PC-3 (cell line): ENCODE measurements at regions not wholly inside any gene's neighbourhood (a gene's known extent, or its start where the extent isn't known, plus 50 kb on each side); places are given as distances from the start of the nearest gene placed in this dataset.
A peak's percentile ranks its signal among the peaks of the same experiment; 100 is the strongest.

Experiments used
- ATAC-seq: fragments of 200-7000 bp; cut with Tn5 transposase; 2 replicates; pipeline ENCODE4 v1.9.1; 2020; ENCODE audit warnings: mild to moderate bottlenecking, moderate library complexity
- BruUV-seq: library from RNA; stranded (reverse); fragments of 400-500 nt; replicated peaks from 2 replicates; lab custom pipeline; 2021; lab: Mats Ljungman, UMichigan
- CTCF ChIA-PET: fragments of 300-600 bp; sonication (Branson Sonifier 250); formaldehyde crosslinking; loops from one replicate; lab custom pipeline; 2022; ENCODE audit warnings: antibody characterized with exemption; lab: Charles Lee
- POLR2A ChIA-PET: fragments of 300-600 bp; sonication (Branson Sonifier 250); formaldehyde crosslinking; loops from one replicate; lab custom pipeline; 2022; ENCODE audit warnings: antibody characterized with exemption; ENCODE audit not compliant: unreplicated experiment; lab: Charles Lee
- DNase-seq: peaks from one replicate; pipeline ENCODE4 v3.0.0-alpha.2; 2015
- H2AFZ ChIP-seq: fragments of 300-600 bp; sonication (generic); 2 replicates; pipeline ENCODE4 v1.6.0; 2016; ENCODE audit warnings: antibody characterized with exemption, low read length
- H3F3A ChIP-seq: fragments of 300-600 bp; sonication (generic); one replicate; pipeline ENCODE4 v1.6.0; 2017; ENCODE audit warnings: antibody characterized with exemption, low read length, control low read depth, mild to moderate bottlenecking; ENCODE audit not compliant: unreplicated experiment
- H3K27ac ChIP-seq: fragments of 300-600 bp; sonication (generic); 2 replicates; pipeline ENCODE4 v1.5.1; 2016; ENCODE audit warnings: mild to moderate bottlenecking, low read length
- H3K27me3 ChIP-seq: fragments of 300-600 bp; sonication (generic); 2 replicates; pipeline ENCODE4 v1.6.1; 2016; ENCODE audit warnings: low read length, mixed read lengths
- H3K36me3 ChIP-seq: fragments of 300-600 bp; sonication (generic); 2 replicates; pipeline ENCODE4 v1.6.1; 2016; ENCODE audit warnings: low read depth, mixed run types, low read length, mixed read lengths
- H3K4me1 ChIP-seq: fragments of 300-600 bp; sonication (generic); 2 replicates; pipeline ENCODE4 v1.5.1; 2016; ENCODE audit warnings: low read length; ENCODE audit not compliant: insufficient read depth
- H3K4me2 ChIP-seq: fragments of 300-600 bp; sonication (generic); 2 replicates; pipeline ENCODE4 v1.6.0; 2016; ENCODE audit warnings: low read length
- H3K4me3 ChIP-seq: fragments of 300-600 bp; sonication (generic); 2 replicates; pipeline ENCODE4 v1.5.1; 2016; ENCODE audit warnings: mild to moderate bottlenecking, low read length, mixed read lengths
- H3K79me2 ChIP-seq: fragments of 300-600 bp; sonication (generic); 2 replicates; pipeline ENCODE4 v1.6.1; 2017; ENCODE audit warnings: low read length, mixed read lengths
- H3K9ac ChIP-seq: fragments of 300-600 bp; sonication (generic); 2 replicates; pipeline ENCODE4 v1.6.0; 2016; ENCODE audit warnings: mild to moderate bottlenecking, low read length
- H3K9me2 ChIP-seq: fragments of 300-600 bp; sonication (generic); replicated peaks from 2 replicates; pipeline ENCODE4 v1.6.1; 2016; ENCODE audit warnings: mixed run types, low read length, mixed read lengths
- H3K9me3 ChIP-seq: fragments of 300-600 bp; sonication (generic); 2 replicates; pipeline ENCODE4 v1.6.1; 2016; ENCODE audit warnings: low read length, mixed read lengths
- H4K20me1 ChIP-seq: fragments of 300-600 bp; sonication (generic); 2 replicates; pipeline ENCODE4 v1.6.1; 2016; ENCODE audit warnings: low read length, mixed read lengths
- CTCF ChIP-seq: fragments of 300-600 bp; sonication (generic); conservative IDR thresholded peaks from 2 replicates; pipeline ENCODE4 v1.5.1; 2017; ENCODE audit warnings: antibody characterized with exemption, low read depth, mild to moderate bottlenecking, low read length
- EZH2 ChIP-seq: fragments of 300-600 bp; sonication (generic); IDR thresholded peaks from one replicate; pipeline ENCODE4 v1.6.1; 2017; ENCODE audit warnings: antibody characterized with exemption, mild to moderate bottlenecking, low read length; ENCODE audit not compliant: unreplicated experiment
- EZH2phosphoT487 ChIP-seq: fragments of 300-600 bp; sonication (generic); IDR thresholded peaks from 2 replicates; pipeline ENCODE4 v1.6.1; 2018; ENCODE audit warnings: mild to moderate bottlenecking, antibody characterized with exemption, low read length, borderline replicate concordance
- intact Hi-C: fragments of 100-400 bp; cut with micrococcal nuclease; formaldehyde crosslinking; loops from 2 replicates; pipeline ENCODE4 v1.9.0; 2023

- ATAC-seq (no peak), DNase-seq (no peak)
- ChIA-PET CTCF (no interaction called here), POLR2A (no interaction called here)
- Histone ChIP-seq H3K27ac (no peak overlapping the region), H3K79me2 (no peaks in the 10 kb centered on the region), H3K27me3 (no peaks in the 10 kb centered on the region), H3F3A (no peaks in the 10 kb centered on the region), H3K36me3 (no peaks in the 10 kb centered on the region), H3K4me3 (no peak overlapping the region), H2AFZ (no peak overlapping the region), H4K20me1 (no peaks in the 10 kb centered on the region), H3K4me1 (no peaks in the 10 kb centered on the region), H3K9ac (no peak overlapping the region), H3K9me2 (no peaks in the 10 kb centered on the region), H3K9me3 (no peaks in the 10 kb centered on the region), H3K4me2 (no peak overlapping the region)
- TF ChIP-seq EZH2 (no peak), EZH2phosphoT487 (no peak)
- BruUV-seq, result no TSS peak
- intact Hi-C loops, result no loop called here
Measured at GRCh38 chr7:48703466-48703865, 220.9 kb upstream of the CDC14C start.

- no TSS peak for BruUV-seq
- H2AFZ ChIP-seq, result no peak overlapping the region
- H3K9me3 ChIP-seq, result no peaks in the 10 kb centered on the region
- DNase-seq (no peak), ATAC-seq (no peak)
- intact Hi-C loops, result no loop called here
- no peaks in the 10 kb centered on the region for H4K20me1 ChIP-seq
- no peaks in the 10 kb centered on the region for H3K4me1 ChIP-seq
- ChIA-PET CTCF (no interaction called here), POLR2A (no interaction called here)
- H3K36me3 ChIP-seq, result no peaks in the 10 kb centered on the region
- H3K27me3 ChIP-seq, result no peaks in the 10 kb centered on the region
- no peaks in the 10 kb centered on the region for H3K79me2 ChIP-seq
- no peak overlapping the region for H3K27ac ChIP-seq
- H3K9me2 ChIP-seq, result no peaks in the 10 kb centered on the region
- TF ChIP-seq CTCF (no peak), EZH2phosphoT487 (no peak), EZH2 (no peak)
- no peak overlapping the region for H3K9ac ChIP-seq
- no peaks in the 10 kb centered on the region for H3F3A ChIP-seq
- no peak overlapping the region for H3K4me2 ChIP-seq
- H3K4me3 ChIP-seq, result no peak overlapping the region
Measured at GRCh38 chr7:48708122-48708521, 216.2 kb upstream of the CDC14C start.

GRCh38 chr7:48708635-48709034, 215.7 kb upstream of the CDC14C start:
- DNase-seq, result no peak
- ATAC-seq, result peak; percentile 24; the same call in 1 of the 2 replicates
- H3K27ac ChIP-seq, result no peak overlapping the region
- H3K27me3 ChIP-seq, result no peaks in the 10 kb centered on the region
- H3K9me3 ChIP-seq, result no peaks in the 10 kb centered on the region
- H3K79me2 ChIP-seq, result no peaks in the 10 kb centered on the region
- TF ChIP-seq EZH2, result no peak
- 0 out of 2 replicates have a peak, but pooled peaks have one; percentile 12 for TF ChIP-seq CTCF
- CTCF ChIA-PET, result no interaction called here
- no peak overlapping the region for H3K9ac ChIP-seq
- intact Hi-C loops, result no loop called here
- POLR2A ChIA-PET, result no interaction called here
- no peaks in the 10 kb centered on the region for H4K20me1 ChIP-seq
- no peaks in the 10 kb centered on the region for H3K36me3 ChIP-seq
- no TSS peak for BruUV-seq
- no peak overlapping the region for H3K4me3 ChIP-seq
- no peak overlapping the region for H3K4me2 ChIP-seq
- no peaks in the 10 kb centered on the region for H3K9me2 ChIP-seq
- H2AFZ ChIP-seq, result no peak overlapping the region
- no peaks in the 10 kb centered on the region for H3F3A ChIP-seq
- no peaks in the 10 kb centered on the region for H3K4me1 ChIP-seq
